Rectal smooth muscle tissue (tissue), 1 donor: ENCODE measurements at regions not wholly inside any gene's neighbourhood (a gene's known extent, or its start where the extent isn't known, plus 50 kb on each side); places are given as distances from the start of the nearest gene placed in this dataset.

Source experiments
- H3K27ac ChIP-seq: one replicate; pipeline ENCODE4 v1.7.0; 2013; ENCODE audit warnings: low read depth, low read length, inconsistent platforms
- H3K27me3 ChIP-seq: one replicate; pipeline ENCODE4 v1.7.0; 2013; ENCODE audit warnings: low read length; ENCODE audit not compliant: control insufficient read depth, insufficient read depth
- H3K36me3 ChIP-seq: one replicate; pipeline ENCODE4 v1.7.0; 2013; ENCODE audit warnings: low read length; ENCODE audit not compliant: control insufficient read depth, insufficient read depth
- H3K4me1 ChIP-seq: one replicate; pipeline ENCODE4 v1.7.0; 2013; ENCODE audit warnings: low read length; ENCODE audit not compliant: control insufficient read depth, insufficient read depth
- H3K4me3 ChIP-seq: one replicate; pipeline ENCODE4 v1.7.0; 2013; ENCODE audit warnings: low read length
- H3K9ac ChIP-seq: one replicate; pipeline ENCODE4 v1.7.0; 2013; ENCODE audit warnings: low read length

DNA sequence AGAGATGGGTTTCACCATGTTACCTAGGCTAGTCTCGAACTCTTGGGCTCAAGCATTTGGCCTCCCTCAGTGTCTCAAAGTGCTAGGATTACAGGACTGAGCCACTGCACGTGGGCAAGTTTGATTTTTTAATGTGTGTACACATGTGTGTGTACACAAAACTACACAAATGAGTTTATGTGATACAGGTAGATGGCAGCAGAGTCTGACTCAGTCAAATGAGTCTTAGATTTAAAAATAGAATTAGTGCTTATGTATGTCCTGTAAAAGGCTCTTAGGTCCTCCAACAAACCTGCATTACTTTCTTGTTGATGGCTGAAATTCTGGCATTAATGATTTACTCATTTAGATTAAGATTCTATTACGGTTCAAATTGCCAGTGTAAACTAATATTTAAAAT is 293.7 kb downstream of the PCDH17 start:
- H3K4me3 ChIP-seq: no peak overlapping the region

GRCh38 chr13:57925751-57926150 is 294.2 kb downstream of the PCDH17 start:
- Histone ChIP-seq H3K4me3 (no peak overlapping the region), H3K27me3 (no peaks in the 10 kb centered on the region), H3K9ac (no peak overlapping the region), H3K27ac (no peak overlapping the region), H3K36me3 (no peaks in the 10 kb centered on the region), H3K4me1 (no peaks in the 10 kb centered on the region)

More for the DNA sequence above, 293.7 kb downstream of the PCDH17 start:
- Histone ChIP-seq H3K9ac (no peak overlapping the region), H3K4me1 (no peaks in the 10 kb centered on the region), H3K27ac (no peak overlapping the region), H3K36me3 (no peaks in the 10 kb centered on the region), H3K27me3 (no peaks in the 10 kb centered on the region)

- no peak overlapping the region for H3K27ac ChIP-seq
- H3K9ac ChIP-seq: no peak overlapping the region
- H3K27me3 ChIP-seq: no peaks in the 10 kb centered on the region
- H3K4me3 ChIP-seq: no peak overlapping the region
- H3K36me3 ChIP-seq: no peaks in the 10 kb centered on the region
- no peaks in the 10 kb centered on the region for H3K4me1 ChIP-seq
These were observed 300.5 kb downstream of the PCDH17 start for GRCh38 chr13:57932061-57932460.

DNA sequence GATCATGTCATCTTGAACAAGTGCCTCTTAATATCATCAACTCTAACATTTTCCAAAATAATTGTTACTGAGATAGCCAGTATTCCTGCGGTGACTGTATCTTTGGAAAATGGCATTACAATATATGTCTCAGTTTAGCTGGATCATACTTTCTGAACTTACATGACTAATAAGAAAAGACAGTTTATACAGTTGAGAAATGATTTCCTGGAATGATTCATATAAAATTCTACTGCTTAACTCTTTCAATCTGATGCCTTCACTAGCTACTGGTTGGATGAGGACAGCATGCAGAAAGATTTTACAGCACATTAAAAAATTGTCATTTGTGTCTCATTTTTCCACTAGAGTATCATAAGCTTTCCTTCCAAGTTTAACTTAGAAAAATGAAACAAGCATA is 302.1 kb downstream of the PCDH17 start:
- Histone ChIP-seq H3K4me3 (no peak overlapping the region), H3K9ac (no peak overlapping the region), H3K27ac (no peak overlapping the region), H3K36me3 (no peaks in the 10 kb centered on the region), H3K4me1 (no peaks in the 10 kb centered on the region), H3K27me3 (no peaks in the 10 kb centered on the region)

- Histone ChIP-seq H3K27ac (no peak overlapping the region), H3K4me1 (no peaks in the 10 kb centered on the region), H3K4me3 (no peak overlapping the region)
These were observed 304.4 kb downstream of the PCDH17 start for GRCh38 chr13:57935965-57936364.

DNA sequence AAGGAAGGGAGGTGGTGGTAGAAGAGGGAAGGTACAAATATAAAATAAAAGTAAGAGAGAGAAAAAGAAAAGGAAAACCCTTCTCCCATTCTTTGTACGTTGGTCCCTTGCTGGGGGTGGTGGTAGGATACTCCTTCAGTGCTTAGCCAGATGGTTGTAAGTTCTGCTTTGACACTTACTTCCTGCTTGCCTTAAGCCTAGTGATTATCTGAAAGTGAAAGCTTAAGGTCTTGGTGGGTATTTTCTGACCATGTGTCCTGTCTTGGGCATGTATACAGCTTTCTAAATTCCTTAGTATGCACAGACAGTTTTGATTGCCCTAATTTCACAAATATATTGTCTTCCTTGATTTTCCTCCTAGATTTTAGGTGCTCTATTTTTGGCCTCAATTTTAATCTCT is 314.8 kb downstream of the PCDH17 start:
- H3K9ac ChIP-seq: no peak overlapping the region
- no peaks in the 10 kb centered on the region for H3K4me1 ChIP-seq
- H3K27me3 ChIP-seq: no peaks in the 10 kb centered on the region
- no peak overlapping the region for H3K4me3 ChIP-seq
- no peak overlapping the region for H3K27ac ChIP-seq
- H3K36me3 ChIP-seq: no peaks in the 10 kb centered on the region

More at GRCh38 chr13:57935965-57936364, 304.4 kb downstream of the PCDH17 start:
- no peak overlapping the region for H3K9ac ChIP-seq
- no peaks in the 10 kb centered on the region for H3K27me3 ChIP-seq
- no peaks in the 10 kb centered on the region for H3K36me3 ChIP-seq

GRCh38 chr13:57948884-57949283 is 317.3 kb downstream of the PCDH17 start:
- H3K27ac ChIP-seq: no peak overlapping the region
- no peak overlapping the region for H3K9ac ChIP-seq
- H3K27me3 ChIP-seq: no peaks in the 10 kb centered on the region
- H3K4me1 ChIP-seq: no peaks in the 10 kb centered on the region
- no peak overlapping the region for H3K4me3 ChIP-seq
- no peaks in the 10 kb centered on the region for H3K36me3 ChIP-seq

- Histone ChIP-seq H3K4me1 (no peaks in the 10 kb centered on the region), H3K27ac (no peak overlapping the region), H3K27me3 (no peaks in the 10 kb centered on the region), H3K9ac (no peak overlapping the region), H3K4me3 (no peak overlapping the region), H3K36me3 (no peaks in the 10 kb centered on the region)
These were observed 338.4 kb downstream of the PCDH17 start for GRCh38 chr13:57969951-57970350.

- Histone ChIP-seq H3K4me1 (no peaks in the 10 kb centered on the region), H3K36me3 (no peaks in the 10 kb centered on the region), H3K4me3 (no peak overlapping the region), H3K27ac (no peak overlapping the region), H3K27me3 (no peaks in the 10 kb centered on the region), H3K9ac (no peak overlapping the region)
These were observed 338.9 kb downstream of the PCDH17 start for GRCh38 chr13:57970404-57970803.

- Histone ChIP-seq H3K27ac (no peak overlapping the region), H3K27me3 (no peaks in the 10 kb centered on the region), H3K4me1 (no peaks in the 10 kb centered on the region), H3K4me3 (no peak overlapping the region), H3K36me3 (no peaks in the 10 kb centered on the region), H3K9ac (no peak overlapping the region)
These were observed 351.2 kb downstream of the PCDH17 start for GRCh38 chr13:57982782-57983181.

DNA sequence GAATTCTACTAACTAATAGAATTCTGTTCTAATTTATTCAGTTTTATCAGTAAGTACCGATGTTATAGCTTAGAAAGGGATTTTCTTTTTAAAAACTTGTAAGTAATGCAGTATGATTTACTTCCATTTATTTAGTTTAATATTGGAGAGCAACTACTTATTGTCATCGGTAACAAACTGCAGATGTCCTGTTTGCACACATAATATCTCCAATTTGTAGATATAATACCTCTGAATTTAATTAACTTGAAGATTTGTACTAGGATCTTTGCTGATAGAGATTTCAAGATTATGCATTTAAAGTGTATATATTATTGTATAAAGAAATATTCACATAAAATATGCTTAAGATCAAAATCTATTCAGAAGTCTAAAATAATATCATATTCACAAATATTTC is 356.7 kb downstream of the PCDH17 start:
- no peak overlapping the region for H3K27ac ChIP-seq
- no peaks in the 10 kb centered on the region for H3K36me3 ChIP-seq
- no peak overlapping the region for H3K9ac ChIP-seq
- H3K27me3 ChIP-seq: no peaks in the 10 kb centered on the region
- H3K4me1 ChIP-seq: no peaks in the 10 kb centered on the region
- H3K4me3 ChIP-seq: no peak overlapping the region

- Histone ChIP-seq H3K27me3 (no peaks in the 10 kb centered on the region), H3K4me1 (no peaks in the 10 kb centered on the region), H3K36me3 (no peaks in the 10 kb centered on the region), H3K4me3 (no peak overlapping the region), H3K27ac (no peak overlapping the region), H3K9ac (no peak overlapping the region)
These were observed 359.5 kb downstream of the PCDH17 start for GRCh38 chr13:57991041-57991440.

DNA sequence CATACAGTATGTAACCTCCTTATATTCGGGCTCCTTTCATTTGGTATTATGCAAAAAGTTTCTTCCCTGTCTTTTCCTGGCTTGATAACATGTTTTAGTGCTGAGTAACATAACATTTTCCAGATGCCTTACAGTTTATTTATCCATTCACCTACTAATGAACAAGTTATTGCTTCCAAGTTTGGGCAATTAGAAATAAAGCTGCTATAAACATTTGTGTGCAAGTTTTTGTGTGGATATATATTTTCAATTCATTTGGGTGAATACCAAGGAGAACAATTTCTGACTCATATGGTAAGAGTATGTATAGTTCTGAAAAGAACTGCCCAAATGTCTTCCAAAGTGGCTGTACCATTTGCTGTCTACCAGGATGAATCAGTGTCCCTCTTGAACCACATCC is 360.9 kb downstream of the PCDH17 start:
- Histone ChIP-seq H3K27me3 (no peaks in the 10 kb centered on the region), H3K27ac (no peak overlapping the region)

More for the DNA sequence above, 360.9 kb downstream of the PCDH17 start:
- no peak overlapping the region for H3K9ac ChIP-seq
- H3K36me3 ChIP-seq: no peaks in the 10 kb centered on the region
- H3K4me3 ChIP-seq: no peak overlapping the region
- no peaks in the 10 kb centered on the region for H3K4me1 ChIP-seq
